ENCODE measurements at regions not wholly inside any gene's neighbourhood (a gene's known extent, or its start where the extent isn't known, plus 50 kb on each side); places are given as distances from the start of the nearest gene placed in this dataset.

GRCh38 chr12:107200394-107200793 lies 107.0 kb upstream of the CRY1 start:
- TF ChIP-seq, protein P1, sequence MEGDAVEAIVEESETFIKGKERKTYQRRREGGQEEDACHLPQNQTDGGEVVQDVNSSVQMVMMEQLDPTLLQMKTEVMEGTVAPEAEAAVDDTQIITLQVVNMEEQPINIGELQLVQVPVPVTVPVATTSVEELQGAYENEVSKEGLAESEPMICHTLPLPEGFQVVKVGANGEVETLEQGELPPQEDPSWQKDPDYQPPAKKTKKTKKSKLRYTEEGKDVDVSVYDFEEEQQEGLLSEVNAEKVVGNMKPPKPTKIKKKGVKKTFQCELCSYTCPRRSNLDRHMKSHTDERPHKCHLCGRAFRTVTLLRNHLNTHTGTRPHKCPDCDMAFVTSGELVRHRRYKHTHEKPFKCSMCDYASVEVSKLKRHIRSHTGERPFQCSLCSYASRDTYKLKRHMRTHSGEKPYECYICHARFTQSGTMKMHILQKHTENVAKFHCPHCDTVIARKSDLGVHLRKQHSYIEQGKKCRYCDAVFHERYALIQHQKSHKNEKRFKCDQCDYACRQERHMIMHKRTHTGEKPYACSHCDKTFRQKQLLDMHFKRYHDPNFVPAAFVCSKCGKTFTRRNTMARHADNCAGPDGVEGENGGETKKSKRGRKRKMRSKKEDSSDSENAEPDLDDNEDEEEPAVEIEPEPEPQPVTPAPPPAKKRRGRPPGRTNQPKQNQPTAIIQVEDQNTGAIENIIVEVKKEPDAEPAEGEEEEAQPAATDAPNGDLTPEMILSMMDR (IDR thresholded peaks at IDR 0.05 in 4 of 5, conservative IDR thresholded peaks at IDR 0.05 in 1 of 5) = no peak
- TF ChIP-seq POLR2A (IDR thresholded peaks at IDR 0.05) = no peak

All from gastrocnemius medialis (tissue), 4 donors.